ENCODE measurements at regions not wholly inside any gene's neighbourhood (a gene's known extent, or its start where the extent isn't known, plus 50 kb on each side); places are given as distances from the start of the nearest gene placed in this dataset.

- TF ChIP-seq CREB3L1 (IDR thresholded peaks at IDR 0.05; ENCODE audit: borderline replicate concordance, low read depth) = no peak
- no peak for TF ChIP-seq ZHX1 (conservative IDR thresholded peaks at IDR 0.05; ENCODE audit: low read length)
- no peak for TF ChIP-seq SRSF1 (IDR thresholded peaks at IDR 0.05; ENCODE audit: low read depth, low read length)
- no peak for TF ChIP-seq ZNF668 (CRISPR knock-in tag; IDR thresholded peaks at IDR 0.05)
- no peak for TF ChIP-seq REST (IDR thresholded peaks at IDR 0.05; ENCODE audit: borderline replicate concordance)
- no peak for TF ChIP-seq REST (CRISPR knock-in tag; IDR thresholded peaks at IDR 0.05; ENCODE audit: low read depth)
- TF ChIP-seq CBX1 (IDR thresholded peaks at IDR 0.05; ENCODE audit: low read depth) = no peak
- TF ChIP-seq SPI1 (IDR thresholded peaks at IDR 0.05; ENCODE audit: borderline replicate concordance, low read depth, low read length) = no peak
These were observed 139.7 kb downstream of the RTP4 start (continued) for GRCh38 chr3:187507905-187508304.

All from K562 (cell line).